Chondrocyte (in vitro differentiated cells): ENCODE measurements at regions not wholly inside any gene's neighbourhood (a gene's known extent, or its start where the extent isn't known, plus 50 kb on each side); places are given as distances from the start of the nearest gene placed in this dataset.

Source experiments
- DNase-seq: peaks from one replicate; pipeline ENCODE4 v3.0.0; 2021; ENCODE audit warnings: mixed read lengths, low spot score
- H3K27ac Mint-ChIP-seq: one replicate; pipeline ENCODE4 v1.8.0; 2021; ENCODE audit warnings: mild to moderate bottlenecking, moderate library complexity, mixed read lengths; ENCODE audit not compliant: unreplicated experiment
- H3K27me3 Mint-ChIP-seq: 2 replicates; pipeline ENCODE4 v1.8.0; 2021; ENCODE audit warnings: low read depth, mixed read lengths
- H3K36me3 Mint-ChIP-seq: 2 replicates; pipeline ENCODE4 v1.8.0; 2021; ENCODE audit warnings: low read depth, mixed read lengths
- H3K4me1 Mint-ChIP-seq: 2 replicates; pipeline ENCODE4 v1.8.0; 2021; ENCODE audit warnings: low read depth, mild to moderate bottlenecking, mixed read lengths
- H3K4me3 Mint-ChIP-seq: one replicate; pipeline ENCODE4 v1.8.0; 2021; ENCODE audit warnings: mild to moderate bottlenecking, moderate library complexity, mixed read lengths; ENCODE audit not compliant: unreplicated experiment
- H3K9me3 Mint-ChIP-seq: 2 replicates; pipeline ENCODE4 v1.8.0; 2021; ENCODE audit warnings: low read depth, mixed read lengths
- CTCF ChIP-seq: fragments of 200-600 bp; sonication (generic); IDR thresholded peaks from 2 replicates; pipeline ENCODE4 v1.5.0; 2021; ENCODE audit warnings: antibody characterized with exemption, mild to moderate bottlenecking, moderate library complexity

GRCh38 chr2:137801228-137801627 is 163.0 kb upstream of the HNMT start:
- no peaks in the 10 kb centered on the region for H3K36me3 Mint-ChIP-seq
- no peaks in the 10 kb centered on the region for H3K4me1 Mint-ChIP-seq
- no peak for DNase-seq
- no peaks in the 10 kb centered on the region for H3K27me3 Mint-ChIP-seq
- TF ChIP-seq CTCF, result no peak
- H3K4me3 Mint-ChIP-seq, result no peak overlapping the region
- H3K9me3 Mint-ChIP-seq, result peaks cover 34% of the 10 kb centered on the region
- H3K27ac Mint-ChIP-seq, result no peak overlapping the region

- no peaks in the 10 kb centered on the region for H3K4me1 Mint-ChIP-seq
- DNase-seq, result no peak
- no peak overlapping the region for H3K27ac Mint-ChIP-seq
- H3K9me3 Mint-ChIP-seq, result peaks cover 32% of the 10 kb centered on the region
- H3K27me3 Mint-ChIP-seq, result no peaks in the 10 kb centered on the region
- H3K4me3 Mint-ChIP-seq, result no peak overlapping the region
- H3K36me3 Mint-ChIP-seq, result no peaks in the 10 kb centered on the region
- TF ChIP-seq CTCF, result no peak
Observed at GRCh38 chr2:137802038-137802437, 162.2 kb upstream of the HNMT start.

GRCh38 chr2:137806068-137806805 is 158.0 kb upstream of the HNMT start:
- Mint-ChIP-seq H3K4me1 (no peaks in the 10 kb centered on the region), H3K36me3 (no peaks in the 10 kb centered on the region), H3K27me3 (peaks cover 2% of the 10 kb centered on the region), H3K27ac (no peak overlapping the region), H3K9me3 (peaks cover 28% of the 10 kb centered on the region), H3K4me3 (no peak overlapping the region)
- no peak for TF ChIP-seq CTCF
- DNase-seq, result no peak

- H3K4me3 Mint-ChIP-seq, result no peak overlapping the region
- H3K36me3 Mint-ChIP-seq, result no peaks in the 10 kb centered on the region
- H3K4me1 Mint-ChIP-seq, result no peaks in the 10 kb centered on the region
- TF ChIP-seq CTCF, result no peak
- H3K9me3 Mint-ChIP-seq, result peaks cover 10% of the 10 kb centered on the region
- H3K27me3 Mint-ChIP-seq, result peaks cover 6% of the 10 kb centered on the region
- H3K27ac Mint-ChIP-seq, result no peak overlapping the region
- DNase-seq, result no peak
Observed at GRCh38 chr2:137809252-137809651, 155.0 kb upstream of the HNMT start.

- Mint-ChIP-seq H3K4me1 (no peaks in the 10 kb centered on the region), H3K4me3 (no peak overlapping the region), H3K9me3 (peaks cover 10% of the 10 kb centered on the region), H3K36me3 (no peaks in the 10 kb centered on the region), H3K27ac (no peak overlapping the region), H3K27me3 (peaks cover 6% of the 10 kb centered on the region)
- no peak for DNase-seq
- TF ChIP-seq CTCF, result no peak
Observed at GRCh38 chr2:137809837-137810236, 154.4 kb upstream of the HNMT start.
